ENCODE measurements at regions not wholly inside any gene's neighbourhood (a gene's known extent, or its start where the extent isn't known, plus 50 kb on each side); places are given as distances from the start of the nearest gene placed in this dataset.

DNA sequence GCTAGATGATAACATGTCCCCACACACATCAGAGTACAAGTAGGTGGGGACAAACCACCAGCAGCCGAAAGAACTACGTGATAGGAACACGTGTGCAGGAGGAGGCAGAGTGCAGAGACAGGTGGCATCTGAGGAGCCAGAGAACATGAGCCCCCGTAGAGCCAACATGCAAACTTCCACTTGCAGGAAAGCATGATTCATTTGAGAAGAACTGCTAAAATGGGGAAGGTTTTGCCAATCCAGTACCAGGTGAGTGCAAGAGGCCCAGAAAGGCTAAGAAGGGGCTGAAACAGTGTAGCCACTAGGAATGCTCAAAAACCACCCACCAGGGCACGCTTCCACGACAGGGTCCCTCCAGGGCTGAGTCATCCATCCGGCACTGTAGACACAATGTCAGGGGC lies 149.8 kb upstream of the TENM3 start:
- no peak for FAIRE-seq
- no peak for DNase-seq (ENCODE audit: extremely low spot score, insufficient read length, low read depth)

DNA sequence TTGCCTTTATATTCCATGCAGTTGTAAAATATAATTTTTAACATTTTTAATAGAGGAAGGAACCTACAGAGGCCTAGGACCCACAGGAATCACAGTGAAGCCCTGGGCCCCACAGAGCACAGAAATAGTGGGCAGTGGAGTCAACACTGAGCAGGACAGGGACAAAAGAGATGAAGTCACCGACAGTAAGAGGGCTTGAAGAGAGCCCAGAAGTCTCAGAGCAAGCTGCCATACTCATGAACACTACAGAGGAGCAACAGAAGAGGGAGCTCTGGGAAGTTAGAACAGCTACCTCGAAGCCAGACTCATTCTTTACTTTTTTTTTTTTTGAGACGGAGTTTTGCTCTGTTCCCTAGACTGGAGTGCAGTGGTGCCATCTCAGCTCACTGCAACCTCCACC lies 149.3 kb upstream of the TENM3 start:
- FAIRE-seq (no peak), DNase-seq (ENCODE audit: extremely low spot score, insufficient read length, low read depth) (no peak)

DNA sequence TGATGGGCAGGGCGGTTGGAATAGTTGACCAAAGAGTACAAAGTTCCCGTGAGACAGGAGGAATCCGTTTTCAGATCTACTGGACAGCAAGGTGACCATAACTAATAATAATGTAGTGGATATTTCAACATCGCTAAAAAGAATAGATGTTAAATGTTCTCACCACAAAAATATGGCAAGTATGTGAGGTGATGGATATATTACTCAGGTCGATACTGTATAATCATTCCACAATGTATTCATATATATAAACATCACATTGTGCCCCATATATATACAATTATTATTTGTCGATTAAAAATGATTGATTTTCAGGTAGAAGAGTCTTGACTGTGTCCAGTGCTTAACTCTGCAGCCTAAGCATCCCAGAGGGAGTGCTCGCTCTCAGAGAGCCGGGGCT lies 141.6 kb upstream of the TENM3 start:
- DNase-seq (ENCODE audit: extremely low spot score, insufficient read length, low read depth) = no peak

DNA sequence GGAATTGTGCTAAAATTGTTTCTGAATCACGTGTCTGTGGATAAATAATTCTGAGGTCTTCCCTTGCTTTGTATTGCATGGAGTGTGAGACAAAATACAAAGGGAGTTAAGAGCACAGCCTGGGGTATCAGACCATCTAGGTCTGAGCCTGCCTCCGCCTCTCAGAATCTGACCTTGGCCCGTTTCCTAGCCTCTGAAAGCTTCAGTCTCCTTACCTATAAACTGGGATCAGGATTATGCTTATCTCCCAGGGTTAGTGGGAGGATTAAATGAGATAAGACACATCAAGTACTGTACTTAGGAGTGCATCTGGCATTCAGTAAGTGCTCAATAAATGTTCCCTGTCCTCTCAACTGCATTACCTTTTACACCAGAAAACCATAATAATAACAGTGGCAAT lies 140.6 kb upstream of the TENM3 start:
- DNase-seq (ENCODE audit: extremely low spot score, insufficient read length, low read depth) (no peak), FAIRE-seq (no peak)

More for the DNA sequence above, 141.6 kb upstream of the TENM3 start:
- FAIRE-seq = no peak

DNA sequence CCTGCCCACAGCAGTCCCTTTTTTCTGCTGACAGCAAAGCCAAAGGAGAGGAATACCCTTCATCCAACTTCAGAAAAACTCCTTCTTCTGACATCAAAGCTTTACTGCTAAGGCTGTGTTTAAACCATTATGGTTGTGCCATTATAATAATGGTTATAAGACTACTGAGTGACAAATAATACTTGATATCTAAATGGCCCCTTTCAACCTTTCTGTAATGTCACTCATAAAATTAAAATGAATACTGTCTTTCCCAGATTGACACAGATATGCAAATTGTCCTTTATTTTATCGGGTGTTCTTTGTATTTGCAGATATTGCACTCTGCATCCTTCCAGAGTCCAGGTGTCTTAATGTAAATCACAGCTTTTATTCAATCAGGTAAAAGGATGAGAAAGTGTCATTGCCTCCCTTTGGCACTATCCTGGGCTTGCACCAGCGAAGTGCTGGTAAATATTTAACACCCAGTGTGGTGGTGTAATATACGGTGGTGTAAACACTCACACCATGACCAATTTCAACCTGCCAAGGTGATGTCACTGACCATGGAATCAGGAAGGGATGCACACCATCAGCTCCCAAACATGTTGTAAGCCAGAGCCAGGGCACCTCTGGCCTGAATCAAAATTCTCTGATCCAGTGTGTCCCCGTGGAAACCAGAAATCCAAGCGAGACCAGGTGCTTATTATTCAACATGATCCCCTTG lies 139.4 kb upstream of the TENM3 start:
- DNase-seq (ENCODE audit: extremely low spot score, insufficient read length, low read depth) (no peak), FAIRE-seq (no peak)

DNA sequence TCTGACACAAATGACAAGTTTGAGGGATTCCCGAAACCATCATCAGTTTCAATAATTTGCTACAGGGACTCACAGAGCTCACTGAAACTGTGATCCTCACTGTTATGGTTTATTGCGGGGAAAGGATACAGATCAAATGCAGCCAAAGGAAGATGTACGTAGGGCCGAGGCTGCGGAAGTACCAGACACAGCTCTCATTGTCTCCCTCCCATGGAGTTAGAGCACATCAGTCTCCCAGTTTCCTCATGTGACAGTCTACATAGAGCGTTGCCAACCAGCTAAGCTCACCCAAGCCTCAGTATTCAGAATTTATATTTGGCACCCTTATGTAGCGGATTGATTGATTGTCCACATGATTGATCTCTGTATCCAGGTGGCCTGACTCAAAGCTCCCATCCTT lies 137.8 kb upstream of the TENM3 start:
- FAIRE-seq (no peak), DNase-seq (ENCODE audit: extremely low spot score, insufficient read length, low read depth) (no peak)

DNA sequence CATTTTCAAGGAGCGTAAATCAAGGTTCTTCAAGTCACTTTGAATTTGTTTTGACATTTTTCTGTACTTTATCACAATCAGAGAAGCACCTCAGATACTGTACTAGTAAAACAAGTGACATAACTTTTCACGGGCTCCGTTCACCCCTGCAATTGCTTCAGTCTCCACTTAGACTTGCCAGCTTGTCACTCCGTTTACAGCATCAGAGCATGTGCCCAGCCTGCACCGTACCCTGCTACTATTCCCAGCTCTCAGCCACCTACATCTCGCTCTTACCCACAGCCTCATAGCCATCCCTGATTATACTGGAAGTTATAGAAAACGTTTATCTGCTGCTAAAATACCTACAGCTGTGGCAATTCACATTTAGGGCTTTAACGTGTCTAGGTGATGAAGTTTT lies 135.3 kb upstream of the TENM3 start:
- FAIRE-seq = no peak
- DNase-seq (ENCODE audit: extremely low spot score, insufficient read length, low read depth) = no peak

DNA sequence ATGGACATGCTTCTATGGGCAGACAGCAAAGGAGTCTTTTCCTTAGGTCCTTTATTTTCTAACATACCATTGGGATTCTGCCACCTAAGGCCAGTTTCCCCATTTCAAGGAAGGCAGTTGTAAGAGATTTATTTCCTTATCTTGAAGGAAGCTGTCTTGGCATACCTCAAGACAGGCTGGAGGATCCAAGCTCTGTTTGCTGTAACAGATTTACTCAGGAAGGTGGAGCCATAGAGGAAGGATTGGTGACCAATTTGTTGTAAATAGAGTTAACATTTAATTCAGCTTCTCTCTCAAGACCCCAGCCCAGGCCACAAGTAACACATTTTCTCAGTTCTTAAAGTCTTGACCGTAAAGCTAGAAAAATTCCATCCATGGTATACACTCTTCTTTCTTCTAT lies 131.6 kb upstream of the TENM3 start:
- no peak for FAIRE-seq
- no peak for DNase-seq (ENCODE audit: extremely low spot score, insufficient read length, low read depth)

DNA sequence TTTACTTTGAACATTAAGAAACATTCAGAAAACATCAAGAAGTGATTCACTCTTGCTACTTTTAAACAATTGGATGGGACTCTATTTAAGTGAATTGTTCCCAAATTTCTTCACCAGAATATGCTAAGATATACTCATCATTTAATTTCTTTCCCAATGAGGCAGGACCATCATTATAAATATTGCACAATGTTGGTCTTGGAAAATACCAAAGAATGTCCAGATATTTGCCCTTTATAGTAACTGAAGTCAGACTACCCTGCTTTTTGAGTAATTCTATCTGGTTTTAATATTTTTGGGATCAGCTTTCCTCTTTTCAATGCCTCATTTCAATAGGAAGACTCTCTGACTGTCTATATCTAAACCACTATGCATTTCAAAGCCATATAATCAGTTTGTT lies 129.4 kb upstream of the TENM3 start:
- DNase-seq (ENCODE audit: extremely low spot score, insufficient read length, low read depth) = no peak
- no peak for FAIRE-seq

DNA sequence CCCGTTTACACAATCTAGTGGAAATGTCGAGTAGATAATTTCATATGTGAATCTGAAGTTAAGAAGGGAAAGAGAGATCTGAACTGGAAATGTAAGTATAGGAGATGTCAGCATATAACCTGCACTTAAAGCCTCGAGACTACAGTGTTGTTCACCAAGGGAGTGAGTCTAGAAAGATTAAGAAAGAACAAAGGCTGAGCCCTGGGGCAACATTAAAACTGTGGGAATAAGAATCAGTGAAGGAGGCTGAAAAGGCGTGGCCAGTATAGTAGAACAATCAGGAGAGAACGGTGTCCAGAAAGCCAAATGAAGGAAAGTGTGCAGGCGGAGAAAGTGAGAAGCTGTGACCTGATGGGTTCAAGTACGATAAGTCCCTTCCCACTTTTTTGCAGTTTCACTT lies 118.8 kb upstream of the TENM3 start:
- DNase-seq (ENCODE audit: extremely low spot score, insufficient read length, low read depth) (no peak), FAIRE-seq (no peak)

DNA sequence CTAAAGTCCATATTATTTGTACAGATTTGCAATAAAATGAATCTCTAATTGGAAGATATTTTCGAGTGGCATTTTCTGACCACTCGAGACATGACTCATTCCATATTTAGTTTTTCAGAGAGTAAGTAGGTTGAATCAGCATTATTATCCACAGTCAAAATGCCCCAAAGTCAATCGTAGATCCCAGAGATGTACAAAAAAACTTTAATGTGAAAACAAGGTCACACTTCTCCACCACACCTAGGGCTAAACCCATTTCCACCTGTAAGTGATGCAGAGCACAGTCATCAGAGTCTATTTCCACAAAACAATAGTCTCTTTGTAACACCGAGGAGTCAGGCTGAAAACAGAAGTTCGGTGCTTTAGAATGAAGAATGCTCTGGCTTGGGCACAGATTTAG lies 117.1 kb upstream of the TENM3 start:
- FAIRE-seq = no peak
- DNase-seq (ENCODE audit: extremely low spot score, insufficient read length, low read depth) = no peak

DNA sequence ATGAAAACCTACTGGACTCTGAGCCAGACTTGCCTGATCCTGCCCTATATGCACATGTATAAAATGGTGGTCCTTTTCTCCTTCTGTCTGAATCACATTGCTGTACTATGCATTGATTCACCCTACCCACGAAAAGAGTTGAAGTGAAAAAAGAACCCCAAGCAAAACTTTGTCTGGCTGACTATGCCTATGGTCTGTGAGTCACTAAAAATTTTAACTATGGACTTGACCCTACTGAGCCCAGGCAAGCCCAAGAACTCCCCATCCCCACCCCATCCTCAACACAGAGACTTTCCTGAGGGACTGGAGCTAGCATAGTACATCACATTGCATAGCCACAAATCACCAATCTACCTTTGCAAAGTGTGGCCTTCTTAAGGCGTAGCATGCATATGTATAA lies 116.6 kb upstream of the TENM3 start:
- FAIRE-seq (no peak), DNase-seq (ENCODE audit: extremely low spot score, insufficient read length, low read depth) (no peak)

DNA sequence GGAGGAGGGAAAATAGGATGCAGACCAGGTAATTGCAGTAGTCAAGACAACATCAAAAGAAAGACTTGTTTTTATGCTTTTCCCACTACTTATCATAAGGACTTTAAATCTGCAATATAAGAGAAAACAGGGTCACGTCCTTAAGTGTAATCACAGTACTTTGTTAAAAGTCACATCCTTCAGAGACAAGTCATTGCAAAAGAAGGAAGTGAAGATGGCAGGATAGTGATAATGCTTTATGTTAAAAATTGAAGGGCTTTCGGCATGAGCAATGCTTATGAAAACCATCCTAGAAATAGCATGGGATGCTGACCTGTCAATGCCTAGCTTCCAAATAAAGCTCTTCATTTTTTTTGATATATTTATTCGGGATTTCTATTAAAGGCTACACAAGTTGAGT lies 110.2 kb upstream of the TENM3 start:
- DNase-seq (ENCODE audit: extremely low spot score, insufficient read length, low read depth) (no peak), FAIRE-seq (no peak)

DNA sequence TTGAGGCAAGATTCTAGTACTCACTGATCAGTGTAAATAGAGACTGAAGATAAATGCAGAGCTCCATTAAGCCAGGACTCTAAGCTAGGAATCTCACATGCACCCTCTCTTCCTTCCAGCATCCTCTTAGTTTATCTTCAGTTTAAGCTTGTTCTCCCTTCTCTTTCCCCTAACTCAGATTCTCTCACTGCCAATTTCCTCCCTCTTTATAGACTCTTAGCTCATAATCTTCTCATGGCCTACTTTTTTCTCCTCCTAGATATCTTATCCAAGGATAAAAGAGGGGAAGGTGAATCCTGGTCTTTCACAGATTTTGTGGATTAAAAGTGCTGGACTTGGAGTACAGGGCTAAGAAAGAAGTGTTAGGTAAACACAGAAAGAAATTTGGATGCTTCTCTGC lies 108.9 kb upstream of the TENM3 start:
- no peak for DNase-seq (ENCODE audit: extremely low spot score, insufficient read length, low read depth)
- no peak for FAIRE-seq

DNA sequence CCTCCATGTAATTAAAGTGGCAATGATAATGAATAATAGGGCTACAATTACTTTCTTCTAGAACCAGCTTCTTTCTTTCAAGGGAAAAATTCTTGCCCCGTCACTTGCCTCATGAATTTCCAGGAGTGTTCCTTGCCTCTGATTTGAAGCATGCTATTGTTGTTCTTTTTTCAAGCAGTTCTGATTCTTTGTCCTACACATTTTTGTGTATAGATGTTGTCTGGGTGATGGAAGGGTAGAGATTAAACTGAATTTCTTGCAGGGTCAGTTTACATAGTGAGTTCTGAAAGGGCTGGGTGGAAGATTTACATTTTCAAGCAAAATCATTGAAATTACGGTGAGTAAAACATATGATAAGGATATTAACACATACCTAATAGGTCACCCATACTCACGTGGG lies 107.0 kb upstream of the TENM3 start:
- FAIRE-seq (no peak), DNase-seq (ENCODE audit: extremely low spot score, insufficient read length, low read depth) (no peak)

DNA sequence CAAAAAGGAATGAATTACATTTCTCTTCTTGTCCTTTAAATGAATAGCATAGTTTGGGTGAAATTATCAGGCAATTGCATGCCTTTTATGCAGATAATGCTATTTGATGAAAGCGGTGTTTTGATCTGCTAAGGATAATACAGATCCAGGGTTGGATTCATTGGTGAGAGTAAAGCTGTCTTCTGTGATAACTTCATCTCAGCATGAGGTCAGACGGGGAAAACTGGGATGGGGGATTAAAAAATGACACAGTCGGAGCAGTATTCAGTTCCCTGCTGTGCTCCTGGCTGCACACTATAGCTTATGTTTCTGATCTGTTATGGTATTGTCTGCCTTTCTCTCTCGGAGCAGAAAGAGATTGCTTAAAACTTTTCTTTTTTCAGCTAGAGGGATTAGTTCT lies 105.9 kb upstream of the TENM3 start:
- no peak for FAIRE-seq
- DNase-seq (ENCODE audit: extremely low spot score, insufficient read length, low read depth) = no peak

DNA sequence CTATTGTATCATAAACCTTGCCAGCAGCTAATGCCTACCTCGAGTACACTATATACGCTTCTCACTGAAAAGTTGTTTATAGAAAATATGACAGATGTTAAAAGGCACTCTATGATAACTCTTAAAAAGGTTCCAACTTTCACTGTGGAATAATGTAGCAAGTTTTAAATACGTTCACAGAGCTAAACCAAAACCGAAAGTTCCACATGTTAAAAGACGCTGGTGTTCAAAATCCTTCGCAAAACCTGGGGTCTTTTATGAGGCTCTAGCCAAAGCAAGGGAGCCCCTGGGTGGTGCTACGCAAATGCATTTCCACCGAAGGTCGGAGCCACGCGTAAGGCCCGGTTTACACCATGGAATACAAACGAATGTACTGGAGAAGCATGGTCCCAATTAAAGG lies 103.7 kb upstream of the TENM3 start:
- FAIRE-seq (no peak), DNase-seq (ENCODE audit: extremely low spot score, insufficient read length, low read depth) (no peak)

DNA sequence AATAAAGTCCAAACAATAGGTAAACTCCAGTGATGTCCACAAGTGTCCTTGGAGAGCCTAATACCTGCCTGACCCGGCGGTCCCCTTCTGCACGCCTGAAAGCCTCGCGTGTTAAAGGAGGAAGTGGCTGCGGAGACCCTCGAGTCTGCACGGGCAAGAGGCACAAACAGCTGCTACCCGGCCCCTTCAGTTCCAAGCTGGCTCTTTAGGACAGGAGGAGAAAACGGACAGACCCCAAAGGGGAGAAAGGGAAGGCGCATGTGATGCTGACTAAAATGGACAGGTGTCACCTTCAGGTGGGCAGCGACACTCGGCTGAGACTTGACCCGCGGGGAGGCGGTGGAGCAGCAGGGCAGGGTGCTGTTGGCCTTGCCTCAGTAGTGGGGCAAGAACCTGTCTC lies 102.7 kb upstream of the TENM3 start:
- FAIRE-seq (no peak), DNase-seq (ENCODE audit: extremely low spot score, insufficient read length, low read depth) (no peak)

DNA sequence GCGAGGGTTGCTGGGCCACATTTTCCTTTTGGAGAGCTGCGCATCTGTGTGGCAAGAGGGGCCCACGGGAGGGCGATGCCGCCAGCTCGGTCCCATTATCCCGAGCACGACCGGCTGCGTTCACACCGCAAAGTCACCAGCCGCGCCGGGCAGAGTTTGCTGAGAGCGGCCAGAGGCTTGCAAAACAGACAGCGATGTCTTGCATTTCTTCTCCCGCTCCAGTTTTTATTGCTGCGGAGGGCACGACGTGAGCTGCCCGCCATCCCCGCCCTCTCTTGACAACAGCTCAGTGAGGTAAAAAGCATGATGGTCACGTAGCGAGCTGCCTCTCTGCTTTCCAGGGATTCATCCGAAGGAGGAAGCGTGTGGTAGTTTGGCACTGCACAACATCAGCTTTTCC lies 102.1 kb upstream of the TENM3 start:
- no peak for FAIRE-seq
- no peak for DNase-seq (ENCODE audit: extremely low spot score, insufficient read length, low read depth)

DNA sequence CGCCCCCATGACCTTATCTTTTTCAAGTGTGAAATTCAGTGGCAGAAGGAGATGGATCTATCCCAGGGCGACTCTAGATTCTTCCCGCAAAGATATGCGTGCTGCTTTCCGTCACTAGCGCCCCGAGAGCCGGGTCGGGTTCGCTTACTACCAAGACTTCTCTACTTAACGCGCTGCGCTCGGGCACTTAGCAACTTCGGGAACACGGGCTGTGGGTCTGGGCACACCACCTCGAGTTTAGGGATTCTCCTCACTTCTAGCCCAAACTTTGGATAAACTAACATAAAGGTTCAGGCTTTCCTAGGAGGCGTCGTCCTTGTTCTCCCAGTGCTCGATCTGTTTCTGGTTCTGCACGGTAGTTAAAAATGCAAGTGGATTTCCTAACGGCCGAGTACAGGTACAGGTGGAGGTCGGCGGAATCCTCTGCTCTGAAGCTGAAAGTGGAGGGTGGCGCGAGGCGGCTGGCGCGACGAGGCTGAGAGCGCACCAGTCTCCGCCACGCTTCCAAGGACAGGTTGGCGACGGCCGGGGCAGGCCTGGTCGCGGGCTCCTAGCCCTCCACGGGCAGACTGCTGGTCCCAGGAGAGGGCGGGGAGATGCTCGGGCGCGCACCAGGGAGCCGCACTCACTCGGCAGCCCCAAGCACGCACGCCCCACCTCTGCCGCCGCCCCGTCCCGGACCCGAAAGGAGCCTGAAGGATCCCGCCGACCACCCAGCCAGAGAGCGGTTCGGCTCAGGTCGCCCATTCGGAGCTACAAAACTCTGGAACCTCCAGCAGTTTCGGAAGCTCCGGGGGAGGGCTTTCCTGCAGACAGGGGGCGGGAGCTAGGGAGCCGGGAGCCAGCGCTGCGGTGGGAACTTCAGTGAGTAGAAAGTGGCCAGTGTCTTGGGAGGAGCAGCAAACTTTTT lies 100.8 kb upstream of the TENM3 start:
- DNase-seq (ENCODE audit: extremely low spot score, insufficient read length, low read depth) = no peak
- FAIRE-seq = no peak

DNA sequence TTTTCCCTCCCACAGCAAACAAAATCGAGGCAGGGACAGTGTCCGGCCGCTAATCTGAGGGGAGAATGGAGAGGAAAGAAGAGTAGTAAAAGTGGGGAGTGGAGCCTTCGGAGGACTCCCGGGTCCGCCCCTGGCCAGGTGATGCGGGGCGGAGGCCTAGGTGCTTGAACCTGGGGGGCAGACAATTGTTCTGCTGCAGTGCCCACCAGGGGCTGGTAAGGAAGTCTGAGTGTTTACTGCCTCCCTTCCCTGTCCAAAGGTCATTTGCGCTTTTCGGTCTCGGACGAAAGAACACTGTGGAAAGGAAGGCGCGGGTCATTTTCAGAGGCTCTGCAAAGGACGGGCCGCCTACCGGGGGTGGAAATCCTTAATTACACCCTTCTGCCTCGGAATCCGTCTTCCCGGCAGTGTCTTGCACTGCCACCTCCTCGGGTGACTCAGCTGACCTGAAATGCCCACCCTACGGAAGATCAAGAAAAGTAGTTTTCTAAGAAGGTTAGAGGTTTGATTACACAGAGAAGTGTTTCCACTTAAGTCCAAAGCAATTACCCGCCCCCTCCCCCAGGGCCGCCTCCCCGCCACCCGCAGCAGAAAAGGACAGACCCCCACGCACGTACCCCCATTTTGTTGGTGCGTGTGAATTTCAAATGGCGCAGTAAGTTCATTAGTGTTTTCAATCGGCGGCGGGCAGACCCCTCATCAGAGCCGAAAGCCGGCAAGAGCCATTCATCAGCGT lies 99.9 kb upstream of the TENM3 start:
- no peak for FAIRE-seq
- no peak for DNase-seq (ENCODE audit: extremely low spot score, insufficient read length, low read depth)
